B cell (primary cell): ENCODE measurements at regions not wholly inside any gene's neighbourhood (a gene's known extent, or its start where the extent isn't known, plus 50 kb on each side); places are given as distances from the start of the nearest gene placed in this dataset.

Experiments
- EZH2 ChIP-seq: IDR thresholded peaks from 2 replicates; pipeline ENCODE4 v1.6.1; 2012; ENCODE audit warnings: borderline replicate concordance, low read depth, mild to moderate bottlenecking, moderate library complexity, low read length; ENCODE audit not compliant: insufficient read depth, poor library complexity, severe bottlenecking
- TF ChIP-seq, protein P1 (sequence below): fragments of 200-600 bp; IDR thresholded peaks from one replicate; pipeline ENCODE4 v1.8.0; 2022; ENCODE audit warnings: antibody characterized with exemption, mild to moderate bottlenecking

GRCh38 chr11:82639251-82639650 lies 94.4 kb downstream of the FAM181B start:
- TF ChIP-seq EZH2, result no peak
- TF ChIP-seq, protein P1, sequence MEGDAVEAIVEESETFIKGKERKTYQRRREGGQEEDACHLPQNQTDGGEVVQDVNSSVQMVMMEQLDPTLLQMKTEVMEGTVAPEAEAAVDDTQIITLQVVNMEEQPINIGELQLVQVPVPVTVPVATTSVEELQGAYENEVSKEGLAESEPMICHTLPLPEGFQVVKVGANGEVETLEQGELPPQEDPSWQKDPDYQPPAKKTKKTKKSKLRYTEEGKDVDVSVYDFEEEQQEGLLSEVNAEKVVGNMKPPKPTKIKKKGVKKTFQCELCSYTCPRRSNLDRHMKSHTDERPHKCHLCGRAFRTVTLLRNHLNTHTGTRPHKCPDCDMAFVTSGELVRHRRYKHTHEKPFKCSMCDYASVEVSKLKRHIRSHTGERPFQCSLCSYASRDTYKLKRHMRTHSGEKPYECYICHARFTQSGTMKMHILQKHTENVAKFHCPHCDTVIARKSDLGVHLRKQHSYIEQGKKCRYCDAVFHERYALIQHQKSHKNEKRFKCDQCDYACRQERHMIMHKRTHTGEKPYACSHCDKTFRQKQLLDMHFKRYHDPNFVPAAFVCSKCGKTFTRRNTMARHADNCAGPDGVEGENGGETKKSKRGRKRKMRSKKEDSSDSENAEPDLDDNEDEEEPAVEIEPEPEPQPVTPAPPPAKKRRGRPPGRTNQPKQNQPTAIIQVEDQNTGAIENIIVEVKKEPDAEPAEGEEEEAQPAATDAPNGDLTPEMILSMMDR, result no peak
